Stimulated activated naive CD8-positive, alpha-beta T cell treated with anti-CD3 and anti-CD28 coated beads, Interleukin-15, Interleukin-2, amounts not matched to agents 100 ng/mL and 50 ng/mL, for 24 hours (primary cell): ENCODE measurements at regions not wholly inside any gene's neighbourhood (a gene's known extent, or its start where the extent isn't known, plus 50 kb on each side); places are given as distances from the start of the nearest gene placed in this dataset.
A peak's percentile ranks its signal among the peaks of the same experiment; 100 is the strongest.
"Not testable (repeated sequence)": the region's sequence is repeated elsewhere in the genome, so short reads cannot be mapped to it uniquely, and the experiment has no call there.

Experiments used
- H3K27ac Mint-ChIP-seq: one replicate; pipeline ENCODE4 v1.8.0; 2021; ENCODE audit warnings: mild to moderate bottlenecking, mixed read lengths
- H3K27me3 Mint-ChIP-seq: one replicate; pipeline ENCODE4 v1.8.0; 2021; ENCODE audit warnings: mixed read lengths
- H3K36me3 Mint-ChIP-seq: one replicate; pipeline ENCODE4 v1.8.0; 2021; ENCODE audit warnings: low read depth, mixed read lengths
- H3K4me1 Mint-ChIP-seq: one replicate; pipeline ENCODE4 v1.8.0; 2021; ENCODE audit warnings: low read depth, mixed read lengths
- H3K4me3 Mint-ChIP-seq: one replicate; pipeline ENCODE4 v1.8.0; 2021; ENCODE audit warnings: mild to moderate bottlenecking, mixed read lengths
- H3K9me3 Mint-ChIP-seq: one replicate; pipeline ENCODE4 v1.8.0; 2021; ENCODE audit warnings: mixed read lengths

DNA sequence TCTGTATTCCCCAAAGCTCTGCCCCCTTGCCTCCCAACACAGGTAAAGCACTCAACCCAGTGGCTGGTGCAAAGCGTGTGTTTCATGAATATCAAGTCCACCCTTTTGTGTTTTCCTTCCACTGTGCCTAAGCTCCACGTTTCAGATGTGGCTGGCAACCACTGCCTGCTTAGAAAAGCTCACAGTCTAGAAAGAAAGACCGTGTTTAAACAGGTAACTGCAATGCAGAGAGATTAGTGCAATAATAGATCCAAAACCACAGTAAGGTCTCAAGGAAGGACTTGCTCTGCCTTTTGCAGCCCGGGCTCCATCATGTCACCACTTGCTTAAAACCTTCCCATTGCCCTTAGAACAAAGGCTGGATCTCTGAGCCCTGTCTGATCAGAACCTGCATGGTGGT, 240.2 kb upstream of the C16orf82 start:
- H3K9me3 Mint-ChIP-seq = no peaks in the 10 kb centered on the region
- peaks cover 33% of the 10 kb centered on the region for H3K27me3 Mint-ChIP-seq
- no peaks in the 10 kb centered on the region for H3K36me3 Mint-ChIP-seq

DNA sequence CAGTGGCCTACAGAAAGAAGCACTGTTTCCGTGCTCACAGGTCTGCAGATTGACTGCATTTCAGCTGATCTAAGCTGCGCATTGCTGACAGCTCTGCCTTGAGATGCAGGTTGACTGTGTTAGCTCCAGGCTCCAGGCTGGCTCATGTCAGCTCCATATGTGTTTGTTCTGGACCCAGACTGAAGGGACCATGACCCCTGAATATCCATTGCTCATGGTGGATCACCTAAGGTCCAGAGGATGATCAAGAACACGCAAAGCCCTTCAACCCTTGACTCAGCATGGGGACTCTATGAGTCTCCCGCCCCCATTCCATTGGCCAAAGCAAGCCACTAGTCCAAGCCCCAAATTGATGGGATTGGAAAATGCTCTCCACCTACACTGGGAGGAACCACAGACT, 239.3 kb upstream of the C16orf82 start:
- no peaks in the 10 kb centered on the region for H3K36me3 Mint-ChIP-seq
- no peaks in the 10 kb centered on the region for H3K4me1 Mint-ChIP-seq
- no peak overlapping the region for H3K4me3 Mint-ChIP-seq
- H3K9me3 Mint-ChIP-seq = no peaks in the 10 kb centered on the region
- no peak overlapping the region for H3K27ac Mint-ChIP-seq
- peaks cover 40% of the 10 kb centered on the region for H3K27me3 Mint-ChIP-seq

More for the DNA sequence above, 240.2 kb upstream of the C16orf82 start:
- no peak overlapping the region for H3K27ac Mint-ChIP-seq
- H3K4me1 Mint-ChIP-seq = no peaks in the 10 kb centered on the region
- no peak overlapping the region for H3K4me3 Mint-ChIP-seq

DNA sequence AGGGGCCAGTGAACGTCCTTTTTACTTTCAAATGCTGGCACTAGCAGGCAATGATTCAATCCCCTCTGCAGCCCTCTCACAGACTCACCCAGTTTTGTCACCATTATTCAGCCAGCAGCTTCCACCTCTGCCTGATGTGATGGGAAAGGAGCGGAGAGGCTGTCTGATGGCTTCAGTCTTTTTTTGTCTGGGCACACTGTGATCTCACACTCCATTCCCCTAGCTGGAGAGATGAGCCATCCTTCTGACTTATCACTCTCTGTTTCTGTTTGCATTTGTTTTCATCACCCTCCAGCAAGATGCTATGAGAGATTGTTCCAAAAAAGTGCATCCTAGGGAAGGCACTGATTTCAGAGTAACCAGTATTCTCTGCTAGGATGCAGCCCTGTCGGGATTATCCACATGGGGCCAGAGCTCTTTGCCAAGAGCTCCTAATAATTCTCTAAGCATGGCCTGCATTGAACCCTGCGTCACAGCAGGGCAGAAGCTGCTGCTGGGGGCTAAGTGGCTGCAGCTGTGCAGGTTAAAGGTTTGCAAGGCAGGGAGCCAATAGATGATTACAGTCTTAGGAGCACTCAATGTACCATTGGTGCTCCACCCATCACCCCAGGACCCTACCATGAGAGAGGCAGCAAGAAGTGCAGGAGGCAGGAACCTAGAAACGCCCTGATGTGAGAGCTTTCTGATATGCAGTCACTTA, 236.1 kb upstream of the C16orf82 start:
- Mint-ChIP-seq H3K36me3 (no peaks in the 10 kb centered on the region), H3K27me3 (peaks cover 45% of the 10 kb centered on the region), H3K4me3 (no peak overlapping the region), H3K27ac (no peak overlapping the region), H3K4me1 (no peaks in the 10 kb centered on the region), H3K9me3 (no peaks in the 10 kb centered on the region)

DNA sequence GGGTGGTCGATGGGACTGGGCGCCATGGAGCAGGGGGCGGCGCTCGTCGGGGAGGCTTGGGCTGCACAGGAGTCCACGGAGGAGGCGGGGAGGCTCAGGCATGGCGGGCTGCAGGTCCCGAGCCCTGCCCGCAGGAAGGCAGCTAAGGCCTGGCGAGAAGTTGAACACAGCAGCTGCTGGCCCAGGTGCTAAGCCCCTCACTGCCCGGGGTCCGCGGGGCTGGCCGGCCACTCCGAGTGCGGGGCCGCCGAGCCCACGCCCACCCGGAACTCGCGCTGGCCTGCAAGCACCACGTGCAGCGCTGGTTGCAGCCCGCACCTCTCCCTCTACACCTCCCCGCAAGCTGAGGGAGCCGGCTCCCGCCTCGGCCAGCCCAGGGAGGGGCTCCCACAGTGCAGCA, 230.6 kb upstream of the C16orf82 start:
- H3K4me1 Mint-ChIP-seq, H3K4me3 Mint-ChIP-seq, H3K36me3 Mint-ChIP-seq, H3K27ac Mint-ChIP-seq, H3K9me3 Mint-ChIP-seq: not testable (repeated sequence)
- peaks cover 30% of the 10 kb centered on the region for H3K27me3 Mint-ChIP-seq

DNA sequence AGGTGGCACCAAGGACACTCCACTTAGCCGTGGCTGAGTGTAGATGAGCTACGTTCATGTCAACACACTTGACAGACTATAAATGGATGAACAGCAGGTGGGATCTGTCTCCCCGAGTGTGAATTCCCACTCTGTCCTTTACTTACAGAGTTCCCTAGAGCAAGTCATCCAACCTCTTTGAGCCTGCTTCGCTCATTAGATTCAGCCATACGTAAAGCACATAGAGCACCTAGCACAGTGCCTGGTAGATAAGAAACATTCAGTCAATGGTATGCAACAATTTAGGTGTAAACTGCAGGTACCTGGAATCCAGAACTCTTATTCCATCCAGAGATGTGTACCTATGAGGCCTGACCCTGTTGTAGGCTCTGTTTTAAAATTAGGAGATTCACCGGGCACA, 227.8 kb upstream of the C16orf82 start:
- H3K4me1 Mint-ChIP-seq = no peaks in the 10 kb centered on the region
- no peak overlapping the region for H3K4me3 Mint-ChIP-seq
- H3K27ac Mint-ChIP-seq = no peak overlapping the region
- H3K27me3 Mint-ChIP-seq = peaks cover 12% of the 10 kb centered on the region
- H3K9me3 Mint-ChIP-seq = no peaks in the 10 kb centered on the region
- H3K36me3 Mint-ChIP-seq = no peaks in the 10 kb centered on the region

DNA sequence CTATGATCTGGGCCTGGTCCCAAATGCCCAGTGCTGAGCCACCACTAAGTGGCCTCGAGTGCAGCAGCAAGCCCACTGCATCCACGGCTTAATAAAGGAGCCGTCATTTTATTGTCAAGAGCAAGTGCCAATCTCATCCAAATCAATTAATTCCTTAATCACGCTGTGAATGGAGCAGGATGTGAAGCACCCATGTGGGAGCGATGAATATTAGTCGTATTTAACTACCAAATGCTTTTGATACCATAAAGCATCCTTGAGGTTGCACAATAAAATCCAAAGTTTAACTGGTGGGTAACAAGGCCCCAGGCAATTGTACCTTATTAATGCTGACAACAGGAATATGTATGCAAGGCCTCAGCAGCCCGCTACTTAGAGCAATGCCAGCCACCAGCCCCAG, 226.0 kb upstream of the C16orf82 start:
- Mint-ChIP-seq H3K4me1 (no peaks in the 10 kb centered on the region), H3K4me3 (no peak overlapping the region), H3K36me3 (no peaks in the 10 kb centered on the region), H3K27me3 (peaks cover 16% of the 10 kb centered on the region), H3K9me3 (no peaks in the 10 kb centered on the region), H3K27ac (no peak overlapping the region)

DNA sequence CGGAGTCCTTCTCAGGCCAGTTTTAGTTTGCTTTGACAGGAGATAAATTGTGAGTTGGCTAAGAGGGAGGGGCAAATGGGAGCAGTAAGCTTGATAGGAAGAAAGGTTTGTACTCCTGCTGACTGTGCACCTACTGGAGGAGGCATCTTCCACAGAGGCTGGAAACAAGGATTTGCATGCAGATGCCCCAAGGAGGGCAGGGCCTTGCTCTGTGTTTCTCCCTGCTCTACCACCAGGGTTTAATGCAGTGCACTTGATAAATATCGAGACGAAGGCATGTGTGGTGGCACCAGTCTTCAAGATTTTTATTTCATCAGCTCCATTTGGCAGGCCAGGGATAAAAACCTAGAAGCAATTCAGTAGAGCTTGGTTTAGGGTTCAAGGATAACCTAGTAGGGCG, 210.5 kb upstream of the C16orf82 start:
- H3K4me1 Mint-ChIP-seq = no peaks in the 10 kb centered on the region
- peaks cover 16% of the 10 kb centered on the region for H3K9me3 Mint-ChIP-seq
- H3K36me3 Mint-ChIP-seq = no peaks in the 10 kb centered on the region
- peaks cover 11% of the 10 kb centered on the region for H3K27me3 Mint-ChIP-seq
- H3K27ac Mint-ChIP-seq = peak overlapping the region; percentile 11
- H3K4me3 Mint-ChIP-seq = no peak overlapping the region

DNA sequence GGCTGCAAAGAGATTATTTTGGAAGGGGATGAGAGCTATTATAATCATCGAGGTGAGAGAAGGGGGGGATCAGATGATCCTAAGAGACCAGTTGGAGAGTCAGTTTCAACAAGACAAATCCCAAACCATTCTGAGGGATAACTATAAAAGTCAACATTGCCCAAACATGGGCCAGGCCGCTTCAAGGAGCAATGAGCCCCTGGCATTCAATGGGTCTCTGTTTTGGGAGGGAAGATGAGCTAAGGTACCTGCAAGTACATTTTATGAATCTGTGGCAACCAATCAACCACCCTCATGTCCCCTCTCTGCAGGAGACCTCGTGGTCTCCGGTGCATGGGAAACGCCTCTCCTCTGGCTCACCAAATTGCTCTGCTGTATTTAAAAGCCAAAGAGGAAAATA, 209.9 kb upstream of the C16orf82 start:
- Mint-ChIP-seq H3K27ac (peak overlapping the region; percentile 11), H3K36me3 (no peaks in the 10 kb centered on the region), H3K9me3 (peaks cover 21% of the 10 kb centered on the region), H3K27me3 (peaks cover 11% of the 10 kb centered on the region), H3K4me3 (no peak overlapping the region), H3K4me1 (no peaks in the 10 kb centered on the region)

DNA sequence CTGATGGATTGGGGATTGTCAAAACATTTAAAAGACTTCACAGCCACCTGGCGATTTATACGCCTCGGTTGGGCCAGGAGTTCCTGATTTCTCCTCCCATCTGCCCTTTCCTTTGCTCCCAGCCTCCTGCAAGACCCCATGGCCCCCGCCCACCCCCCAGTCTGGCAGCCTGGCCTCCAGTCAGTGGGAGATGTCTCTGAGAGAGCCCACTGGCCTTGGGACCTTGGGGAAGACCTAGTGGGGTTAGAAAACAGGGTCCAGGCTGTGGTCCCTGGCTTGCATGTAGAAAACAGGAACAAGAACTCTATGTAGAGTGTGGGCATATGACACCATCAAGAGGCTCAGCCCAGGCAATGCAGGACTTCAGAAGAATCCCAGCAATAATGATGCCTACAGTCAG, 209.4 kb upstream of the C16orf82 start:
- H3K27ac Mint-ChIP-seq = no peak overlapping the region
- no peaks in the 10 kb centered on the region for H3K36me3 Mint-ChIP-seq
- H3K9me3 Mint-ChIP-seq = peaks cover 23% of the 10 kb centered on the region
- H3K4me3 Mint-ChIP-seq = no peak overlapping the region
- H3K27me3 Mint-ChIP-seq = peaks cover 11% of the 10 kb centered on the region
- H3K4me1 Mint-ChIP-seq = no peaks in the 10 kb centered on the region

DNA sequence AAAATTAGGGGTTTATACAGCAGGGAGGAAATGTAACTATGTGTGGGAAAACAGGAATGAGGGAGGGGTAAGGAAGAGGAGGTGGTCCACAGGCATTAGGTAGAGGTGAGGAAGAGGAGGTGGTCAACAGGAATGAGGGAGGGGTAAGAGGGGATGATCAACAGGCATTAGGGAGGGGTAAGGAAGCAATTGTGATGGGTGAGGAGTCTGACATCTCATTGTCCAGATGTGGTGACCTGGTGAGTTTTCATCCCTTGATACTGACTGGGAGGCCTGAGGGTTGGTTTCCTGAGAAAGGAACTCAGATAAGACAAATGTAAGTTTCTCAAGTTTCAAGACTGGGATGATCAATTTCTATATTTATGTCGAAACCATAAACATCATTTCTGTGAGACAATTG, 206.2 kb upstream of the C16orf82 start:
- no peak overlapping the region for H3K27ac Mint-ChIP-seq
- H3K9me3 Mint-ChIP-seq = peaks cover 26% of the 10 kb centered on the region
- H3K4me1 Mint-ChIP-seq = no peaks in the 10 kb centered on the region
- no peak overlapping the region for H3K4me3 Mint-ChIP-seq
- H3K27me3 Mint-ChIP-seq = peaks cover 8% of the 10 kb centered on the region
- H3K36me3 Mint-ChIP-seq = no peaks in the 10 kb centered on the region

DNA sequence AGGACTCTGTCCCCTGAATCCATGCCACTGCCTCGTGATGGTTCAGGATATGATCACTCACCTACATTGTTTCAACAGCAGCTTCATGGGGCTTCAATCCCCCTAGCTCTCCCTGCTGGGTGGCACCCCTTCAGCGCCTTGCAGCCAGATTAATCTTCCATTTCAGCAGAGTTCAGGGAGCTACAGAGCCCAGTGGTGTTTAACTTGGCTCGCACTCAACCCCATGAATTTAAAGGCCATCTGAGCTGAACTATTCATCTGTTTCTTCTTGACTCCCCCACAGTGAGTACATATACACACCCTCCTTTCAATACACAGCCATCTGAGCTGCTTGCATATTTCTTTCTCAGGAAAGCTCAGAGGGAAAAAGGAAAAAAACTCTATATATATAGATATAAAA, 202.8 kb upstream of the C16orf82 start:
- Mint-ChIP-seq H3K4me3 (no peak overlapping the region), H3K9me3 (peaks cover 26% of the 10 kb centered on the region), H3K27ac (no peak overlapping the region), H3K36me3 (no peaks in the 10 kb centered on the region), H3K27me3 (peaks cover 19% of the 10 kb centered on the region), H3K4me1 (no peaks in the 10 kb centered on the region)

DNA sequence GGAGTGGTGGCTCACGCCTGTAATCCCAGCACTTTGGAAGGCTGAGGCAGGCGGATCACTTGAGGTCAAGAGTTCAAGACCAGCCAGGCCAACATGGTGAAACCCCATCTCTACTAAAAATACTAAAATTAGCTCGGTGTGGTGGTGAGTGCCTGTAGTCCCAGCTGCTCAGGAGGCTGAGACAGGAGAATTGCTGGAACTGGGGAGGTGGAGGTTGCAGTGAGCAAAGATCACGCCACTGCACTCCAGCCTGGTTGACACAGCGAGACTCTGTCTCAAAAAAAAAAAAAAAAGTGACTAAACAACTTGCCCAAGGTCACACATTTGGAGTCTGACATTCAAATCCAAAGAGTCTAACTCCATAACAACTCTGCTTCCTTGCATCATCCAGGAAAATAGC, 192.4 kb upstream of the C16orf82 start:
- H3K9me3 Mint-ChIP-seq, H3K4me1 Mint-ChIP-seq, H3K4me3 Mint-ChIP-seq, H3K27me3 Mint-ChIP-seq, H3K36me3 Mint-ChIP-seq, H3K27ac Mint-ChIP-seq: not testable (repeated sequence)

DNA sequence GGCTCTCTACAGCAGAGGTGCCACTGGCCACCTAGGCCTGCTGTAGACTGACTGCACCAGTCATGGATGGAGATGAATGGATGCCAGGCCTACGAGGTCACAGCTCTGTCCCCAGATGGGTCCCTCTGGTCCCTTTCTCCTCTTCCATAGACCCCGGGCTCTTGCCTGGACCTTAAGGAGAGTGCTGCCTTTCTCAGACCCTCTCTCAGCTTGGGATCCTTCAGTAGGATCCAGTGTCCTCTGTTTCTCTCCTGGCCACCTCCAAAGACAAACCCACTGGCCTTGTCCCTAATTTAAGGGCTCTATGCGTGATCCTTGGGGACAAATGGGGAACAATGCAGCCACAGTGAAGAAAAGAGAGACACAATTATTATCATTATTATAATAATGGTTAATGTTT, 189.3 kb upstream of the C16orf82 start:
- Mint-ChIP-seq H3K36me3 (no peaks in the 10 kb centered on the region), H3K4me1 (no peaks in the 10 kb centered on the region), H3K4me3 (no peak overlapping the region), H3K9me3 (no peaks in the 10 kb centered on the region), H3K27ac (no peak overlapping the region), H3K27me3 (peaks cover 5% of the 10 kb centered on the region)

DNA sequence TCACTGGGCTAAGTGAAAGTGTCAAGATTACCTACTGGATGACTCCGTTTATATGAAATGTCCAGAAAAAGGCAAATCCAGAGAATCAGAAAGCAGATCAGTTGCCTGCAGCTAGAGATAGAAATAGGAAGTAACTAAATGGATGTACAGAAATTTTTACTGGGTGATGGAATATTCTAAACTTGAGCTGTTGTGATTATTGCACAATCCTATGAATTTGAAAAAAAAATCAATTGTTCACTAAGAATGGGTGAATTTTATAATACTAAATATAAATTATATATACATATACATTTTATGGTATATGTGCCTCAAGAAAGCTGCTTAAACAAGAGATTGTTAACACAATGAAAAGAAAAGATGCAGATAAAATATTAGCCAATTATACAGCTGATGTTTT, 181.1 kb upstream of the C16orf82 start:
- H3K9me3 Mint-ChIP-seq = peaks cover 5% of the 10 kb centered on the region
- no peaks in the 10 kb centered on the region for H3K4me1 Mint-ChIP-seq
- no peaks in the 10 kb centered on the region for H3K36me3 Mint-ChIP-seq
- H3K4me3 Mint-ChIP-seq = no peak overlapping the region
- H3K27me3 Mint-ChIP-seq = peaks cover 27% of the 10 kb centered on the region
- H3K27ac Mint-ChIP-seq = no peak overlapping the region

DNA sequence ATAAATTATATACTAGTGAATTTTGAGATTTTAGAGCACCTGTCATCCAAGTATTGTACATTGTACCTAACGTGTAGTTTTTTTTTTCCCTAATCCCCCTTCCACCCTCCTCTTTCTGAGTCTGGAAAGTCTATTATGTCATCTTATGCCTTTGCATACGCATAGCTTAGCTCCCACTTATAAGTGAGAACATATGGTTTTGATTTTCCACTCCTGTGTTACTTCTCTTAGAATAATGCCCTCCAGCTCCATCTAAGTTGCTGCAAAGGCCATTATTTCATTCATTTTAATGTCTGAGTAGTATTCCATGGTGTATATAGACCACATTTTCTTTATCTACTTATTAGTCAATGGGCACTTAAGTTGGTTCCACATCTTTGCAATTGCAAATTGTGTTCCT, 177.0 kb upstream of the C16orf82 start:
- Mint-ChIP-seq H3K27ac (no peak overlapping the region), H3K36me3 (no peaks in the 10 kb centered on the region), H3K4me1 (no peaks in the 10 kb centered on the region), H3K27me3 (peaks cover 15% of the 10 kb centered on the region), H3K9me3 (peaks cover 2% of the 10 kb centered on the region), H3K4me3 (no peak overlapping the region)

DNA sequence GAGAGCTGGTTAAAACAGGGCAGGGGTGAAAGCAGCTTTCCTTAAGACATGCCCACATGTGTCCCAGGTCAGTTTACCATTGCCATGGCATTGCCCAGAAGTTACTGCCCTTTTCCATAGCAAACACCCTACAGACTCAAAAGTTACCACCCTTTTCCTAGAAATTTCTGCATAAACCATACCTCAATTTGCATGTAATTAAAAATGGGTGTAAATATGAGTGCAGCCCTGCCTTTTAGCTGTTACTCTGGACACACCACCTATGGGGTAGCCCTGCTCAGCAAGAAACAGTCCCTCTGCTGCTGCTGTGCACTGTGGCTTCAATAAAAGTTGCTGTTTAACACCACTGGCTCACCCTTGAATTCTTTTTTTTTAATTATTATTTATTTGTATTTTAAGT, 168.5 kb upstream of the C16orf82 start:
- Mint-ChIP-seq H3K4me3 (no peak overlapping the region), H3K27me3 (peaks cover 25% of the 10 kb centered on the region), H3K9me3 (no peaks in the 10 kb centered on the region), H3K4me1 (no peaks in the 10 kb centered on the region), H3K27ac (no peak overlapping the region), H3K36me3 (no peaks in the 10 kb centered on the region)
